Rectal smooth muscle tissue (tissue), 1 donor: ENCODE measurements at regions not wholly inside any gene's neighbourhood (a gene's known extent, or its start where the extent isn't known, plus 50 kb on each side); places are given as distances from the start of the nearest gene placed in this dataset.

ENCODE experiments used
- H3K27ac ChIP-seq: one replicate; pipeline ENCODE4 v1.7.0; 2013; ENCODE audit warnings: low read depth, low read length, inconsistent platforms
- H3K27me3 ChIP-seq: one replicate; pipeline ENCODE4 v1.7.0; 2013; ENCODE audit warnings: low read length; ENCODE audit not compliant: control insufficient read depth, insufficient read depth
- H3K36me3 ChIP-seq: one replicate; pipeline ENCODE4 v1.7.0; 2013; ENCODE audit warnings: low read length; ENCODE audit not compliant: control insufficient read depth, insufficient read depth
- H3K4me1 ChIP-seq: one replicate; pipeline ENCODE4 v1.7.0; 2013; ENCODE audit warnings: low read length; ENCODE audit not compliant: control insufficient read depth, insufficient read depth
- H3K4me3 ChIP-seq: one replicate; pipeline ENCODE4 v1.7.0; 2013; ENCODE audit warnings: low read length
- H3K9ac ChIP-seq: one replicate; pipeline ENCODE4 v1.7.0; 2013; ENCODE audit warnings: low read length

- no peaks in the 10 kb centered on the region for H3K36me3 ChIP-seq
- no peak overlapping the region for H3K27ac ChIP-seq
- H3K4me1 ChIP-seq, result peaks cover 39% of the 10 kb centered on the region
- H3K4me3 ChIP-seq, result no peak overlapping the region
- H3K27me3 ChIP-seq, result no peaks in the 10 kb centered on the region
- no peak overlapping the region for H3K9ac ChIP-seq
Observed at GRCh38 chr2:238699307-238700116, 148.4 kb upstream of the TWIST2 start.

GRCh38 chr2:238700117-238700457 lies 147.8 kb upstream of the TWIST2 start:
- Histone ChIP-seq H3K4me1 (peaks cover 35% of the 10 kb centered on the region), H3K36me3 (no peaks in the 10 kb centered on the region), H3K4me3 (no peak overlapping the region), H3K27ac (no peak overlapping the region), H3K9ac (no peak overlapping the region), H3K27me3 (no peaks in the 10 kb centered on the region)

GRCh38 chr2:238700506-238701340 lies 147.2 kb upstream of the TWIST2 start:
- peaks cover 28% of the 10 kb centered on the region for H3K4me1 ChIP-seq
- H3K4me3 ChIP-seq, result no peak overlapping the region
- no peak overlapping the region for H3K9ac ChIP-seq
- H3K27ac ChIP-seq, result peak overlapping the region; percentile 59
- H3K36me3 ChIP-seq, result no peaks in the 10 kb centered on the region
- H3K27me3 ChIP-seq, result no peaks in the 10 kb centered on the region

GRCh38 chr2:238701341-238702206 lies 146.3 kb upstream of the TWIST2 start:
- Histone ChIP-seq H3K4me1 (peaks cover 23% of the 10 kb centered on the region), H3K4me3 (no peak overlapping the region), H3K27me3 (no peaks in the 10 kb centered on the region), H3K36me3 (no peaks in the 10 kb centered on the region), H3K9ac (no peak overlapping the region), H3K27ac (peak overlapping the region; percentile 59)

GRCh38 chr2:238702276-238703052 lies 145.4 kb upstream of the TWIST2 start:
- H3K4me1 ChIP-seq, result peaks cover 23% of the 10 kb centered on the region
- no peaks in the 10 kb centered on the region for H3K36me3 ChIP-seq
- H3K4me3 ChIP-seq, result no peak overlapping the region
- peak overlapping the region; percentile 59 for H3K27ac ChIP-seq
- H3K27me3 ChIP-seq, result no peaks in the 10 kb centered on the region
- H3K9ac ChIP-seq, result no peak overlapping the region

- H3K36me3 ChIP-seq, result no peaks in the 10 kb centered on the region
- H3K27me3 ChIP-seq, result no peaks in the 10 kb centered on the region
- no peak overlapping the region for H3K27ac ChIP-seq
- H3K4me1 ChIP-seq, result peaks cover 20% of the 10 kb centered on the region
- H3K9ac ChIP-seq, result no peak overlapping the region
- no peak overlapping the region for H3K4me3 ChIP-seq
Observed at GRCh38 chr2:238703053-238703415, 144.9 kb upstream of the TWIST2 start.

GRCh38 chr2:238703436-238703835 lies 144.4 kb upstream of the TWIST2 start:
- Histone ChIP-seq H3K27ac (no peak overlapping the region), H3K36me3 (no peaks in the 10 kb centered on the region), H3K4me3 (no peak overlapping the region), H3K9ac (no peak overlapping the region), H3K27me3 (no peaks in the 10 kb centered on the region), H3K4me1 (peaks cover 18% of the 10 kb centered on the region)

GRCh38 chr2:238704471-238705225 lies 143.2 kb upstream of the TWIST2 start:
- Histone ChIP-seq H3K4me3 (no peak overlapping the region), H3K27ac (no peak overlapping the region), H3K36me3 (no peaks in the 10 kb centered on the region)

GRCh38 chr2:238706163-238706562 lies 141.7 kb upstream of the TWIST2 start:
- H3K36me3 ChIP-seq, result no peaks in the 10 kb centered on the region
- no peak overlapping the region for H3K4me3 ChIP-seq
- no peak overlapping the region for H3K27ac ChIP-seq
- H3K9ac ChIP-seq, result no peak overlapping the region
- no peaks in the 10 kb centered on the region for H3K27me3 ChIP-seq
- peaks cover 17% of the 10 kb centered on the region for H3K4me1 ChIP-seq

More at GRCh38 chr2:238704471-238705225, 143.2 kb upstream of the TWIST2 start:
- H3K4me1 ChIP-seq, result peaks cover 18% of the 10 kb centered on the region
- H3K9ac ChIP-seq, result no peak overlapping the region
- H3K27me3 ChIP-seq, result no peaks in the 10 kb centered on the region

- Histone ChIP-seq H3K9ac (no peak overlapping the region), H3K27ac (no peak overlapping the region), H3K36me3 (no peaks in the 10 kb centered on the region), H3K4me1 (peaks cover 15% of the 10 kb centered on the region), H3K4me3 (no peak overlapping the region), H3K27me3 (no peaks in the 10 kb centered on the region)
Observed at GRCh38 chr2:238706673-238707072, 141.2 kb upstream of the TWIST2 start.

GRCh38 chr2:238709325-238710025 lies 138.4 kb upstream of the TWIST2 start:
- H3K27ac ChIP-seq, result peak overlapping the region; percentile 48
- no peak overlapping the region for H3K9ac ChIP-seq
- peaks cover 14% of the 10 kb centered on the region for H3K4me1 ChIP-seq
- H3K36me3 ChIP-seq, result no peaks in the 10 kb centered on the region
- H3K4me3 ChIP-seq, result no peak overlapping the region
- H3K27me3 ChIP-seq, result no peaks in the 10 kb centered on the region
